ENCODE measurements at regions not wholly inside any gene's neighbourhood (a gene's known extent, or its start where the extent isn't known, plus 50 kb on each side); places are given as distances from the start of the nearest gene placed in this dataset.

DNA sequence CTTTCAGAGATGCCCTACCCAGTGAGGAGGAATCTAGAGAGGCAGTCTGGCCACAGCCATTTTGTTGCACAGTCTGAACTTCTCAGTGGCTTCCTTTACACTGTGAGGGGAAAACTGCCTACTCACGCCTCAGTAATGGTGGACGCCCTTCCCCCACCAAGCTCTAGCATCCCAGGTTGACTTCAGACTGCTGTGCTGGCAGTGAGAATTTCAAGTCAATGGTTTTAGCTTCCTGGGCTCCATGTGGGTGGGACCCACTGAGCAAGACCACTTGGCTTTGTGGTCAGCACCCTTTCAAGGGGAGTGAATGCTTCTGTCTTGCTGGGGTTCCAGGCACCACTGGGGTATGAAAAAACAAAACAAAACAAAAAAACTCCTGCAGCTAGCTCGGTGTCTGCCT lies 663.2 kb upstream of the ZNF385D start:
- TF ChIP-seq, protein P1, sequence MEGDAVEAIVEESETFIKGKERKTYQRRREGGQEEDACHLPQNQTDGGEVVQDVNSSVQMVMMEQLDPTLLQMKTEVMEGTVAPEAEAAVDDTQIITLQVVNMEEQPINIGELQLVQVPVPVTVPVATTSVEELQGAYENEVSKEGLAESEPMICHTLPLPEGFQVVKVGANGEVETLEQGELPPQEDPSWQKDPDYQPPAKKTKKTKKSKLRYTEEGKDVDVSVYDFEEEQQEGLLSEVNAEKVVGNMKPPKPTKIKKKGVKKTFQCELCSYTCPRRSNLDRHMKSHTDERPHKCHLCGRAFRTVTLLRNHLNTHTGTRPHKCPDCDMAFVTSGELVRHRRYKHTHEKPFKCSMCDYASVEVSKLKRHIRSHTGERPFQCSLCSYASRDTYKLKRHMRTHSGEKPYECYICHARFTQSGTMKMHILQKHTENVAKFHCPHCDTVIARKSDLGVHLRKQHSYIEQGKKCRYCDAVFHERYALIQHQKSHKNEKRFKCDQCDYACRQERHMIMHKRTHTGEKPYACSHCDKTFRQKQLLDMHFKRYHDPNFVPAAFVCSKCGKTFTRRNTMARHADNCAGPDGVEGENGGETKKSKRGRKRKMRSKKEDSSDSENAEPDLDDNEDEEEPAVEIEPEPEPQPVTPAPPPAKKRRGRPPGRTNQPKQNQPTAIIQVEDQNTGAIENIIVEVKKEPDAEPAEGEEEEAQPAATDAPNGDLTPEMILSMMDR (IDR thresholded peaks at IDR 0.05): no peak
- no peak for TF ChIP-seq SMC3 (IDR thresholded peaks at IDR 0.05; ENCODE audit: low read depth, low read length)

Measured in SK-N-SH (cell line).